ENCODE measurements at regions not wholly inside any gene's neighbourhood (a gene's known extent, or its start where the extent isn't known, plus 50 kb on each side); places are given as distances from the start of the nearest gene placed in this dataset.
"Not testable (repeated sequence)": the region's sequence is repeated elsewhere in the genome, so short reads cannot be mapped to it uniquely, and the experiment has no call there.

GRCh38 chr4:49510238-49510637 is 524.2 kb downstream of the CWH43 start:
- H3K4me3 Mint-ChIP-seq; H3K27ac ChIP-seq (ENCODE audit: low read length); H3K27ac Mint-ChIP-seq; H3K4me1 ChIP-seq (ENCODE audit: control insufficient read depth, insufficient read depth, low read length); H3K36me3 ChIP-seq (ENCODE audit: control insufficient read depth, insufficient read depth, low read length); ATAC-seq; intact Hi-C loops (cut with micrococcal nuclease); H3K27me3 ChIP-seq (ENCODE audit: control insufficient read depth, insufficient read depth, low read length); H3K27me3 Mint-ChIP-seq (ENCODE audit: low read depth in 2 of 2); H3K4me3 ChIP-seq (ENCODE audit: low read length): not testable (repeated sequence)
- WGBS (ENCODE audit: insufficient coverage), result 76% methylated on average over 5 of the region's 7 CpGs
- peak in 1 of 2 donors; percentile 29 for DNase-seq
- peaks cover 44% of the 10 kb centered on the region for H3K36me3 Mint-ChIP-seq
- H3K4me1 Mint-ChIP-seq, result peaks cover 0 to 11% of the 10 kb centered on the region in 2 donors
- peaks cover 24 to 35% of the 10 kb centered on the region in 2 donors for H3K9me3 Mint-ChIP-seq
- H3K9me3 ChIP-seq (ENCODE audit: control insufficient read depth, insufficient read depth, low read length), result peaks cover 46% of the 10 kb centered on the region

GRCh38 chr4:49511353-49511752 is 525.3 kb downstream of the CWH43 start:
- H3K4me1 ChIP-seq (ENCODE audit: control insufficient read depth, insufficient read depth, low read length); intact Hi-C loops (cut with micrococcal nuclease): not testable (repeated sequence)
- peak in 1 of 2 donors; percentile 39 for DNase-seq

GRCh38 chr4:49511881-49512491 is 525.9 kb downstream of the CWH43 start:
- H3K4me3 ChIP-seq (ENCODE audit: low read length); intact Hi-C loops (cut with micrococcal nuclease); H3K27ac ChIP-seq (ENCODE audit: low read length); H3K36me3 ChIP-seq (ENCODE audit: control insufficient read depth, insufficient read depth, low read length); H3K27me3 ChIP-seq (ENCODE audit: control insufficient read depth, insufficient read depth, low read length); H3K27me3 Mint-ChIP-seq (ENCODE audit: low read depth in 2 of 2); H3K4me1 ChIP-seq (ENCODE audit: control insufficient read depth, insufficient read depth, low read length); H3K4me3 Mint-ChIP-seq; H3K27ac Mint-ChIP-seq; ATAC-seq: not testable (repeated sequence)
- Mint-ChIP-seq H3K9me3 (peaks cover 31 to 52% of the 10 kb centered on the region in 2 donors), H3K36me3 (peaks cover 48% of the 10 kb centered on the region), H3K4me1 (peaks cover 0 to 11% of the 10 kb centered on the region in 2 donors)
- peak in 1 of 2 donors; percentile 33 for DNase-seq
- WGBS (ENCODE audit: insufficient coverage), result 69% methylated on average over 13 of the region's 13 CpGs
- peaks cover 52% of the 10 kb centered on the region for H3K9me3 ChIP-seq (ENCODE audit: control insufficient read depth, insufficient read depth, low read length)

More at GRCh38 chr4:49511353-49511752, 525.3 kb downstream of the CWH43 start:
- 68% methylated on average over 9 of the region's 10 CpGs for WGBS (ENCODE audit: insufficient coverage)
- not testable (repeated sequence) for H3K27me3 Mint-ChIP-seq (ENCODE audit: low read depth in 2 of 2); H3K4me3 ChIP-seq (ENCODE audit: low read length); H3K36me3 ChIP-seq (ENCODE audit: control insufficient read depth, insufficient read depth, low read length); ATAC-seq; H3K27me3 ChIP-seq (ENCODE audit: control insufficient read depth, insufficient read depth, low read length); H3K27ac ChIP-seq (ENCODE audit: low read length); H3K27ac Mint-ChIP-seq; H3K4me3 Mint-ChIP-seq
- H3K9me3 Mint-ChIP-seq, result peaks cover 29 to 46% of the 10 kb centered on the region in 2 donors
- peaks cover 52% of the 10 kb centered on the region for H3K9me3 ChIP-seq (ENCODE audit: control insufficient read depth, insufficient read depth, low read length)
- H3K36me3 Mint-ChIP-seq, result peaks cover 48% of the 10 kb centered on the region
- peaks cover 0 to 11% of the 10 kb centered on the region in 2 donors for H3K4me1 Mint-ChIP-seq

- ATAC-seq; H3K27ac ChIP-seq (ENCODE audit: low read length); H3K4me3 ChIP-seq (ENCODE audit: low read length); H3K4me1 ChIP-seq (ENCODE audit: control insufficient read depth, insufficient read depth, low read length); intact Hi-C loops (cut with micrococcal nuclease); H3K27me3 Mint-ChIP-seq (ENCODE audit: low read depth in 2 of 2); H3K27me3 ChIP-seq (ENCODE audit: control insufficient read depth, insufficient read depth, low read length); H3K4me3 Mint-ChIP-seq; H3K36me3 ChIP-seq (ENCODE audit: control insufficient read depth, insufficient read depth, low read length); H3K27ac Mint-ChIP-seq: not testable (repeated sequence)
- 78% methylated on average over 33 of the region's 33 CpGs for WGBS (ENCODE audit: insufficient coverage)
- H3K36me3 Mint-ChIP-seq, result peaks cover 48% of the 10 kb centered on the region
- H3K4me1 Mint-ChIP-seq, result peaks cover 0 to 11% of the 10 kb centered on the region in 2 donors
- peak in 1 of 2 donors; percentile 30 for DNase-seq
- peaks cover 59% of the 10 kb centered on the region for H3K9me3 ChIP-seq (ENCODE audit: control insufficient read depth, insufficient read depth, low read length)
- H3K9me3 Mint-ChIP-seq, result peaks cover 31 to 52% of the 10 kb centered on the region in 2 donors
Measured at GRCh38 chr4:49512641-49513545, 526.8 kb downstream of the CWH43 start.

GRCh38 chr4:49513546-49514115 is 527.6 kb downstream of the CWH43 start:
- H3K9me3 ChIP-seq (ENCODE audit: control insufficient read depth, insufficient read depth, low read length), result peaks cover 66% of the 10 kb centered on the region
- H3K36me3 Mint-ChIP-seq, result peaks cover 48% of the 10 kb centered on the region
- H3K4me1 Mint-ChIP-seq, result peaks cover 0 to 11% of the 10 kb centered on the region in 2 donors
- H3K27ac Mint-ChIP-seq; H3K4me3 Mint-ChIP-seq; ATAC-seq; H3K27ac ChIP-seq (ENCODE audit: low read length); H3K27me3 ChIP-seq (ENCODE audit: control insufficient read depth, insufficient read depth, low read length); H3K27me3 Mint-ChIP-seq (ENCODE audit: low read depth in 2 of 2); H3K4me3 ChIP-seq (ENCODE audit: low read length); H3K4me1 ChIP-seq (ENCODE audit: control insufficient read depth, insufficient read depth, low read length); H3K36me3 ChIP-seq (ENCODE audit: control insufficient read depth, insufficient read depth, low read length); intact Hi-C loops (cut with micrococcal nuclease): not testable (repeated sequence)
- 57% methylated on average over 3 of the region's 11 CpGs for WGBS (ENCODE audit: insufficient coverage)
- peak in 1 of 2 donors; percentile 25 for DNase-seq
- H3K9me3 Mint-ChIP-seq, result peaks cover 31 to 52% of the 10 kb centered on the region in 2 donors

GRCh38 chr4:49514171-49514699 is 528.2 kb downstream of the CWH43 start:
- H3K36me3 Mint-ChIP-seq, result peaks cover 48% of the 10 kb centered on the region
- H3K27ac ChIP-seq (ENCODE audit: low read length); H3K4me3 ChIP-seq (ENCODE audit: low read length); ATAC-seq; H3K27me3 ChIP-seq (ENCODE audit: control insufficient read depth, insufficient read depth, low read length); intact Hi-C loops (cut with micrococcal nuclease); H3K27ac Mint-ChIP-seq; H3K36me3 ChIP-seq (ENCODE audit: control insufficient read depth, insufficient read depth, low read length); H3K4me1 ChIP-seq (ENCODE audit: control insufficient read depth, insufficient read depth, low read length); H3K27me3 Mint-ChIP-seq (ENCODE audit: low read depth in 2 of 2); H3K4me3 Mint-ChIP-seq: not testable (repeated sequence)
- DNase-seq, result peak in 1 of 2 donors; percentile 43
- H3K9me3 Mint-ChIP-seq, result peaks cover 31 to 52% of the 10 kb centered on the region in 2 donors
- 71% methylated on average over 11 of the region's 18 CpGs for WGBS (ENCODE audit: insufficient coverage)
- H3K4me1 Mint-ChIP-seq, result peaks cover 0 to 11% of the 10 kb centered on the region in 2 donors
- H3K9me3 ChIP-seq (ENCODE audit: control insufficient read depth, insufficient read depth, low read length), result peaks cover 72% of the 10 kb centered on the region

- peak in 1 of 2 donors; percentile 9 for DNase-seq
- H3K4me1 ChIP-seq (ENCODE audit: control insufficient read depth, insufficient read depth, low read length); H3K36me3 ChIP-seq (ENCODE audit: control insufficient read depth, insufficient read depth, low read length); H3K27me3 ChIP-seq (ENCODE audit: control insufficient read depth, insufficient read depth, low read length); H3K4me3 ChIP-seq (ENCODE audit: low read length); intact Hi-C loops (cut with micrococcal nuclease); H3K4me3 Mint-ChIP-seq; H3K27ac Mint-ChIP-seq; H3K27ac ChIP-seq (ENCODE audit: low read length); H3K27me3 Mint-ChIP-seq (ENCODE audit: low read depth in 2 of 2); ATAC-seq: not testable (repeated sequence)
- H3K36me3 Mint-ChIP-seq, result peaks cover 48% of the 10 kb centered on the region
- H3K9me3 ChIP-seq (ENCODE audit: control insufficient read depth, insufficient read depth, low read length), result peaks cover 72% of the 10 kb centered on the region
- peaks cover 31 to 52% of the 10 kb centered on the region in 2 donors for H3K9me3 Mint-ChIP-seq
- WGBS (ENCODE audit: insufficient coverage), result 69% methylated on average over 6 of the region's 6 CpGs
- H3K4me1 Mint-ChIP-seq, result peaks cover 0 to 11% of the 10 kb centered on the region in 2 donors
Measured at GRCh38 chr4:49514841-49515240, 528.8 kb downstream of the CWH43 start.
